ENCODE measurements at regions not wholly inside any gene's neighbourhood (a gene's known extent, or its start where the extent isn't known, plus 50 kb on each side); places are given as distances from the start of the nearest gene placed in this dataset.

DNA sequence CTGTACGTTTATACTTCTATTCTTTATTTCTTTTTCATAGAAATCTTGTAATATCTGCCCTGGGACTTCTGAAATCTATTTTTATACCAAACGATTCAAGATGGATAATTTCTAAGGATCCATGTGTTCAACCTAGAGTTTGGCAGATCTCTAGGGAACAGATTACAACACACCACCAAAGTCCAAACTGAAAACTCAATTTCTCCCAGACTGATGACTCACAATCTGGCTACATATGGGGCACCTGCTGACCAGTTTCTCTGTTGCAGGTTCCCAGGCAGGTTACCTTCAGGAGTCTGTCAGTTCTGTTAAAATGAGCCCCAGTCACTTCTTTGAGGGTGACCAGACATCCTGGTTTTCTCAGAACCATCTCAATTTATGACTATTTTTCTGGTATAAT is 439.4 kb downstream of the GPATCH2 start:
- TF ChIP-seq, protein P1, sequence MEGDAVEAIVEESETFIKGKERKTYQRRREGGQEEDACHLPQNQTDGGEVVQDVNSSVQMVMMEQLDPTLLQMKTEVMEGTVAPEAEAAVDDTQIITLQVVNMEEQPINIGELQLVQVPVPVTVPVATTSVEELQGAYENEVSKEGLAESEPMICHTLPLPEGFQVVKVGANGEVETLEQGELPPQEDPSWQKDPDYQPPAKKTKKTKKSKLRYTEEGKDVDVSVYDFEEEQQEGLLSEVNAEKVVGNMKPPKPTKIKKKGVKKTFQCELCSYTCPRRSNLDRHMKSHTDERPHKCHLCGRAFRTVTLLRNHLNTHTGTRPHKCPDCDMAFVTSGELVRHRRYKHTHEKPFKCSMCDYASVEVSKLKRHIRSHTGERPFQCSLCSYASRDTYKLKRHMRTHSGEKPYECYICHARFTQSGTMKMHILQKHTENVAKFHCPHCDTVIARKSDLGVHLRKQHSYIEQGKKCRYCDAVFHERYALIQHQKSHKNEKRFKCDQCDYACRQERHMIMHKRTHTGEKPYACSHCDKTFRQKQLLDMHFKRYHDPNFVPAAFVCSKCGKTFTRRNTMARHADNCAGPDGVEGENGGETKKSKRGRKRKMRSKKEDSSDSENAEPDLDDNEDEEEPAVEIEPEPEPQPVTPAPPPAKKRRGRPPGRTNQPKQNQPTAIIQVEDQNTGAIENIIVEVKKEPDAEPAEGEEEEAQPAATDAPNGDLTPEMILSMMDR (conservative IDR thresholded peaks at IDR 0.05; ENCODE audit: low read length), result no peak
- TF ChIP-seq EZH2phosphoT487 (IDR thresholded peaks at IDR 0.05; ENCODE audit: borderline replicate concordance), result no peak

Data from Loucy (cell line).